Tibial nerve (tissue), 4 donors: ENCODE measurements at regions not wholly inside any gene's neighbourhood (a gene's known extent, or its start where the extent isn't known, plus 50 kb on each side); places are given as distances from the start of the nearest gene placed in this dataset.

Source experiments
- CTCF ChIP-seq, 5 experiments: fragments of 200-600 bp in 3 of 5; fragments of 450-650 bp in 2 of 5; sonication (generic) in 3 of 5; IDR thresholded peaks; one replicate each; pipeline ENCODE4 v1.5.1; 2016 to 2019; ENCODE audit warnings: antibody characterized with exemption in 5 of 5, mild to moderate bottlenecking in 3 of 5, moderate library complexity in 2 of 5
- EP300 ChIP-seq, 2 donors: sonication (generic); formaldehyde crosslinking; IDR thresholded peaks; one replicate each; pipeline ENCODE4 v1.6.1; 2017; ENCODE audit warnings: antibody characterized with exemption in 2 of 2, mild to moderate bottlenecking in 1 of 2
- POLR2A ChIP-seq, 2 donors: fragments of 450-650 bp; IDR thresholded peaks; one replicate each; pipeline ENCODE4 v1.6.1; 2017; ENCODE audit warnings: antibody characterized with exemption in 2 of 2, mild to moderate bottlenecking in 2 of 2, moderate library complexity in 2 of 2

DNA sequence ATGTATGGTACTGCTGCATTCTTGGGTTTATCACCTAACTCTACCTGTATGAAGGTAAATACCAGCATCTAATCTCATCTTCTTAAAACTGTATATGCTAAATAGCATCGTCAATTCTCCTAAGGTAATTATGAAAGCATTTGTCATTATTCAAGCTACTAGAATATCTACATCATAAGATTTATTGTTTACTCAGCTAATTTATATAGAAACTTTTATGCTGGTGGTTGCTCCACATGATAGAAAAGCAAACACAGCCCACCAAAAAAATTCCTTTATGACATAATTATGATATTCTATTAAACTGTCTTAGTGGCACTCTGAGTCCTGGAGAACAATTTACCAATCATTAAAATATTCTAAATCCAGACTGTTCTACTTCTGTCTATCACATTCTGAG, 1226.1 kb upstream of the NRXN1 start:
- no peak for TF ChIP-seq CTCF (IDR thresholded peaks at IDR 0.05)
- no peak for TF ChIP-seq POLR2A (IDR thresholded peaks at IDR 0.05)
- no peak for TF ChIP-seq EP300 (IDR thresholded peaks at IDR 0.05)
